Sigmoid colon (tissue), 6 donors: ENCODE measurements at regions not wholly inside any gene's neighbourhood (a gene's known extent, or its start where the extent isn't known, plus 50 kb on each side); places are given as distances from the start of the nearest gene placed in this dataset.
"Not testable (repeated sequence)": the region's sequence is repeated elsewhere in the genome, so short reads cannot be mapped to it uniquely, and the experiment has no call there.

ENCODE experiments used
- DNase-seq: peaks from one replicate; pipeline ENCODE4 v3.0.0-alpha.2; 2019
- H3K27ac ChIP-seq, 4 donors: fragments of 200-600 bp; sonication (generic); one replicate each; pipeline ENCODE4 v1.5.1; 2016 to 2019; ENCODE audit warnings: mild to moderate bottlenecking in 1 of 4
- H3K27me3 ChIP-seq, 3 donors: fragments of 200-600 bp; sonication (generic); one replicate each; pipeline ENCODE4 v1.5.1; 2019; ENCODE audit warnings: mild to moderate bottlenecking in 1 of 3
- H3K36me3 ChIP-seq, 4 donors: fragments of 200-600 bp; sonication (generic); one replicate each; pipeline ENCODE4 v1.5.1; 2016 to 2019
- H3K4me1 ChIP-seq, 4 donors: fragments of 200-600 bp; sonication (generic); one replicate each; pipeline ENCODE4 v1.5.1; 2017 to 2019
- H3K4me3 ChIP-seq, 4 donors: fragments of 200-600 bp; sonication (generic); one replicate each; pipeline ENCODE4 v1.5.1; 2017 to 2019; ENCODE audit warnings: mild to moderate bottlenecking in 2 of 4, moderate library complexity in 1 of 4
- H3K9me3 ChIP-seq, 4 donors: fragments of 200-600 bp in 3 of 4; sonication (generic) in 3 of 4; one replicate each; pipeline versions ENCODE4 v1.5.1 to v1.6.1; 2013 to 2019
- EP300 ChIP-seq, 4 donors: sonication (generic); formaldehyde crosslinking; IDR thresholded peaks; one replicate each; pipeline ENCODE4 v1.6.1; 2017; ENCODE audit warnings: antibody characterized with exemption in 4 of 4
- POLR2A ChIP-seq, 2 donors: fragments of 450-650 bp; IDR thresholded peaks; one replicate each; pipeline ENCODE4 v1.6.1; 2016; ENCODE audit warnings: antibody characterized with exemption in 2 of 2, mild to moderate bottlenecking in 2 of 2, moderate library complexity in 2 of 2
- POLR2AphosphoS5 ChIP-seq, 4 donors: sonication (generic); formaldehyde crosslinking; IDR thresholded peaks; one replicate each; pipeline ENCODE4 v1.6.1; 2017; ENCODE audit warnings: antibody characterized with exemption in 4 of 4
- WGBS, 2 donors: extraction: QIAGEN DNeasy Blood & Tissue Kit; methylation state at CpG; one replicate each; pipeline ENCODE4 v1.1.7; 2013; 5-methylcytosine and 5-hydroxymethylcytosine counted together
- intact Hi-C: fragments of 100-400 bp; cut with DNase I; formaldehyde crosslinking; loops from one replicate; pipeline ENCODE4 v1.15.1; 2023
- TF ChIP-seq, protein P1 (sequence below), 4 experiments: fragments of 450-650 bp in 3 of 4; fragments of 200-600 bp in 1 of 4; IDR thresholded peaks; one replicate each; pipeline ENCODE4 v1.5.1; 2016 to 2019; ENCODE audit warnings: antibody characterized with exemption in 4 of 4, mild to moderate bottlenecking in 3 of 4, moderate library complexity in 2 of 4
- donor health status: healthy with polysubstance abuse.
- donor health status: healthy.

GRCh38 chr2:82027921-82028615 lies 1723.5 kb upstream of the LRRTM1 start:
- 60 to 76% methylated on average over 5 of the region's 5 CpGs for WGBS, 2 donors
- peaks cover 0 to 5% (median 0%) of the 10 kb centered on the region in 4 donors for H3K9me3 ChIP-seq
- DNase-seq, result no peak
- H3K4me3 ChIP-seq, result no peak overlapping the region
- H3K27me3 ChIP-seq, result no peaks in the 10 kb centered on the region
- TF ChIP-seq POLR2A (IDR thresholded peaks at IDR 0.05) (no peak), EP300 (IDR thresholded peaks at IDR 0.05) (no peak), POLR2AphosphoS5 (IDR thresholded peaks at IDR 0.05) (no peak)
- TF ChIP-seq, protein P1, sequence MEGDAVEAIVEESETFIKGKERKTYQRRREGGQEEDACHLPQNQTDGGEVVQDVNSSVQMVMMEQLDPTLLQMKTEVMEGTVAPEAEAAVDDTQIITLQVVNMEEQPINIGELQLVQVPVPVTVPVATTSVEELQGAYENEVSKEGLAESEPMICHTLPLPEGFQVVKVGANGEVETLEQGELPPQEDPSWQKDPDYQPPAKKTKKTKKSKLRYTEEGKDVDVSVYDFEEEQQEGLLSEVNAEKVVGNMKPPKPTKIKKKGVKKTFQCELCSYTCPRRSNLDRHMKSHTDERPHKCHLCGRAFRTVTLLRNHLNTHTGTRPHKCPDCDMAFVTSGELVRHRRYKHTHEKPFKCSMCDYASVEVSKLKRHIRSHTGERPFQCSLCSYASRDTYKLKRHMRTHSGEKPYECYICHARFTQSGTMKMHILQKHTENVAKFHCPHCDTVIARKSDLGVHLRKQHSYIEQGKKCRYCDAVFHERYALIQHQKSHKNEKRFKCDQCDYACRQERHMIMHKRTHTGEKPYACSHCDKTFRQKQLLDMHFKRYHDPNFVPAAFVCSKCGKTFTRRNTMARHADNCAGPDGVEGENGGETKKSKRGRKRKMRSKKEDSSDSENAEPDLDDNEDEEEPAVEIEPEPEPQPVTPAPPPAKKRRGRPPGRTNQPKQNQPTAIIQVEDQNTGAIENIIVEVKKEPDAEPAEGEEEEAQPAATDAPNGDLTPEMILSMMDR (IDR thresholded peaks at IDR 0.05), result no peak
- no peak overlapping the region for H3K27ac ChIP-seq
- intact Hi-C loops, result no loop called here
- peaks cover 0 to 7% (median 0%) of the 10 kb centered on the region in 4 donors for H3K4me1 ChIP-seq
- H3K36me3 ChIP-seq, result no peaks in the 10 kb centered on the region

GRCh38 chr2:82023710-82024109 lies 1719.2 kb upstream of the LRRTM1 start:
- no peaks in the 10 kb centered on the region for H3K9me3 ChIP-seq
- H3K4me1 ChIP-seq, result peaks cover 0 to 7% (median 0%) of the 10 kb centered on the region in 4 donors
- no peak overlapping the region for H3K4me3 ChIP-seq
- H3K27ac ChIP-seq, result no peak overlapping the region
- TF ChIP-seq EP300 (IDR thresholded peaks at IDR 0.05) (no peak), POLR2AphosphoS5 (IDR thresholded peaks at IDR 0.05) (no peak), POLR2A (IDR thresholded peaks at IDR 0.05) (no peak)
- TF ChIP-seq, protein P1 (IDR thresholded peaks at IDR 0.05), result no peak
- no peak for DNase-seq
- intact Hi-C loops, result no loop called here
- WGBS, 2 donors, result 60 to 73% methylated on average over 6 of the region's 6 CpGs
- no peaks in the 10 kb centered on the region for H3K36me3 ChIP-seq
- H3K27me3 ChIP-seq, result no peaks in the 10 kb centered on the region

DNA sequence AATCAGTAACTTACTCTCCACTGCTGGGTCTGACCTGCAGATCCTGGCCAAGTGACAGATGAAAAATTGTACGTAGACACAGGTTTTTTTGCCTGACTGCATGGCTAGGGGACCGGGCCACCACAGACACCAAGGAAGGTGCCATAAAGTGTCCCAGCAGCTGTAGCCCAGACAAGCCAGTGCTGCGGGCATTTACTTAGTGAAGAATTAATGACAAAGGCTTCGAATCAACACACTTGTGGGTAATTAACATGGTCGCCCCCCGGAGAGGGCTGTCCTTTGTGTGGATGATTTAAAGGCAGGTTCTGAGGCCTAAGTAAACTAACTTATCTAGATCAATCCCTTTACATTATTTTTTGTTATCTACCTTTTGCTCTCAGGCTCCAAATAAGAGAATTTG lies 1709.1 kb upstream of the LRRTM1 start:
- H3K4me1 ChIP-seq, result no peaks in the 10 kb centered on the region
- intact Hi-C loops, result no loop called here
- no peak for DNase-seq
- TF ChIP-seq POLR2A (IDR thresholded peaks at IDR 0.05), result no peak
- TF ChIP-seq, protein P1 (IDR thresholded peaks at IDR 0.05), result no peak
- no peaks in the 10 kb centered on the region for H3K27me3 ChIP-seq
- no peak overlapping the region for H3K4me3 ChIP-seq
- H3K9me3 ChIP-seq, result no peaks in the 10 kb centered on the region
- H3K27ac ChIP-seq, result no peak overlapping the region
- H3K36me3 ChIP-seq, result no peaks in the 10 kb centered on the region
- 68 to 77% methylated on average over 6 of the region's 6 CpGs for WGBS, 2 donors

DNA sequence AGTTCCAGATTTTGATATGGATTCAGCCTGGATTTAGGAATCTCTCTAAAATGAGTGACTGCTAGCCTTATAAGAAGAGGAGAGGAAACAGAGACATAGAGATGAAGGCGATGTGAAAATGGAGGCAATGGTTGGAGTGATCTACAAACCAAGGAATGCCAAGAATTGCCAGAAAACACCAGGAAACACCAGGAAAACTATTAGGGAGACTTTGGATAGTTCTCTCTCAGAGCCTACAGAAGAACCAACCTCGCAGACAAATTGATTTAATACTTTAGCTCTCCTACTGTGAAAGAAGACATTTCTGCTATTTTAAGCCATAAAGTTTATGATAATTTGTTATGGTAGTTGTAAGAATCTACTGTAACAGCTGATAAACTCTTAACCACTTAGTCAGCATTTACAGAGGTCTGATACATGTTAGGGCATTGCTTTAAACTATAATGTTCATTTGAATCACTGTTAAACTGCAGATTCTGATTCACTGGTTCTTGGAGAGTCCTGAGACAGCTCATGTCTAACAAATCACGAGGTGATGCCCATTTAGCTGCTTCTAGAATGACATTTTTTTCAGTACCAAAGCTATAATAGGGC lies 1702.6 kb upstream of the LRRTM1 start:
- Histone ChIP-seq H3K4me3 (no peak overlapping the region), H3K4me1 (peaks cover 0 to 11% (median 0%) of the 10 kb centered on the region in 4 donors), H3K36me3 (no peaks in the 10 kb centered on the region), H3K9me3 (no peaks in the 10 kb centered on the region), H3K27ac (no peak overlapping the region), H3K27me3 (no peaks in the 10 kb centered on the region)
- WGBS, 2 donors, result 60 to 70% methylated on average over 3 of the region's 3 CpGs
- intact Hi-C loops, result no loop called here
- no peak for TF ChIP-seq POLR2A (IDR thresholded peaks at IDR 0.05)
- TF ChIP-seq EP300 (IDR thresholded peaks at IDR 0.05), result no peak
- TF ChIP-seq POLR2AphosphoS5 (IDR thresholded peaks at IDR 0.05), result no peak
- TF ChIP-seq, protein P1 (IDR thresholded peaks at IDR 0.05), result no peak
- no peak for DNase-seq

- DNase-seq, H3K27me3 ChIP-seq, H3K4me3 ChIP-seq, H3K27ac ChIP-seq, intact Hi-C loops, H3K9me3 ChIP-seq, H3K36me3 ChIP-seq: not testable (repeated sequence)
- WGBS, 2 donors, result 76 to 80% methylated on average over 5 of the region's 5 CpGs
- H3K4me1 ChIP-seq, result peaks cover 0 to 11% (median 0%) of the 10 kb centered on the region in 4 donors
Measured at GRCh38 chr2:82005889-82006288, 1701.3 kb upstream of the LRRTM1 start.
